Nucleus accumbens (tissue), 56 donors: ENCODE measurements at regions not wholly inside any gene's neighbourhood (a gene's known extent, or its start where the extent isn't known, plus 50 kb on each side); places are given as distances from the start of the nearest gene placed in this dataset.
A peak's percentile ranks its signal among the peaks of the same experiment; 100 is the strongest.

Source experiments
- DNase-seq, 56 donors: peaks; one replicate each; lab custom pipeline; 2025; lab: John Stamatoyannopoulos, UW

GRCh38 chr17:77266891-77267341, 126.1 kb downstream of the SEC14L1 start:
- DNase-seq, result no peak

GRCh38 chr17:77269696-77270681, 129.2 kb downstream of the SEC14L1 start:
- DNase-seq, result no peak

- no peak for DNase-seq
Observed at GRCh38 chr17:77271411-77271810, 130.6 kb downstream of the SEC14L1 start.

- DNase-seq, result no peak
Observed at GRCh38 chr17:77273397-77274085, 132.8 kb downstream of the SEC14L1 start.

- no peak for DNase-seq
Observed at GRCh38 chr17:77274096-77274845, 133.5 kb downstream of the SEC14L1 start.

- no peak for DNase-seq
Observed at GRCh38 chr17:77279448-77280303, 138.9 kb downstream of the SEC14L1 start.

GRCh38 chr17:77280304-77281121, 139.7 kb downstream of the SEC14L1 start:
- DNase-seq, result no peak

GRCh38 chr17:77281122-77281903, 140.5 kb downstream of the SEC14L1 start:
- DNase-seq, result peak in 31 of 56 donors; percentile 17 to 67 (median 33)

GRCh38 chr17:77281904-77282367, 141.2 kb downstream of the SEC14L1 start:
- DNase-seq, result no peak

GRCh38 chr17:77282524-77283515, 142.1 kb downstream of the SEC14L1 start:
- DNase-seq, result no peak

- no peak for DNase-seq
Observed at GRCh38 chr17:77284023-77284617, 143.4 kb downstream of the SEC14L1 start.

- peak in 5 of 56 donors; percentile 4 to 23 (median 9) for DNase-seq
Observed at GRCh38 chr17:77285594-77286390, 145.0 kb downstream of the SEC14L1 start.

- DNase-seq, result no peak
Observed at GRCh38 chr17:77286391-77286640, 145.5 kb downstream of the SEC14L1 start.

- peak in 6 of 56 donors; percentile 6 to 45 (median 24) for DNase-seq
Observed at GRCh38 chr17:77286641-77287431, 146.1 kb downstream of the SEC14L1 start.
